ENCODE measurements at regions not wholly inside any gene's neighbourhood (a gene's known extent, or its start where the extent isn't known, plus 50 kb on each side); places are given as distances from the start of the nearest gene placed in this dataset.
A peak's percentile ranks its signal among the peaks of the same experiment; 100 is the strongest.
"Not testable (repeated sequence)": the region's sequence is repeated elsewhere in the genome, so short reads cannot be mapped to it uniquely, and the experiment has no call there.

DNA sequence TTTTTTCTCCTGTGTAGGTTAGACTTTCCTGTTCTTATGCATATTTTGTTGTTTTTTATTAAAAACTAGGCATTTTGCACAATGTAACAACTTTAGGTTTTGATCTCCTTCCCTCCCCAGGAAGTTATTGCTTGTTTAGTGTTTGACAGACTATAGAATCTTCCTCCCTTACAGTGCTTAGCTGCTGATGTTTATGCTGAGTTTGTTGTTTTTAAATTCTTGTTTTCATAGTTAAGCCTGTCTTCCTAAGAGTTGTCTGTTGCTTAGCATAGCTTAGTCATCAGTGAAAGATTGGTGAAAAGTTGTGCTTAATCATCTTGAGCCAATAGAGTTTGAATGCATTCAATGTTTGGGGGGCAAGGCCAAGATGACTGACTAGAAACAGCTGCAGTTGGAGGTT is 157.5 kb downstream of the NKX6-1 start:
- DNase-seq (ENCODE audit: insufficient read length, low spot score) (no peak), FAIRE-seq (no peak)
- TF ChIP-seq POLR2A (IDR thresholded peaks at IDR 0.05; ENCODE audit: low read depth, low read length) (no peak), TAF1 (IDR thresholded peaks at IDR 0.05; ENCODE audit: low read depth, low read length) (no peak), PAX5 (IDR thresholded peaks at IDR 0.05; ENCODE audit: insufficient read depth, low read length, severe bottlenecking) (no peak), POU2F2 (IDR thresholded peaks at IDR 0.05; ENCODE audit: low read depth, low read length) (no peak), SPI1 (IDR thresholded peaks at IDR 0.05; ENCODE audit: low read depth, low read length) (no peak), POLR2AphosphoS5 (IDR thresholded peaks at IDR 0.05; ENCODE audit: low read depth, low read length) (no peak)

DNA sequence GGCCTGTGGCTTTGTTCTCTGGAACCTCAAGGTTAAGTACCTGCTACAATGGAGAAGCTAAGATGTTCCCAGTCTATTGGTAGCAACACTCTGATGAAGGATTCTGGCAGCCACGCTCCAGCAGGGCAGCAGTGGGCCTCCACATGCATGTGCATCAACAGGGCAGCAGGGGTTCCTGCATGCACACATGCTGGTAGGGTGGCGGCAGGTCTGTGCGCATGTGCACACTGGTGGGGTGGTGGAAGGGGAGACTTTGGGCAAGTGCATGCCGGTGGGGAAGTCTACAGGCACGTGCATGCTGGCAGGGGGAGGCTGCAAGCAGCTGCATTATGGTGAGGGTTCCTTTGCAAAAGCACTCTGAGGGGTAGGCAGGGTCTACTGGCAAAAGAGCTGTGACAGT is 160.7 kb downstream of the NKX6-1 start:
- no peak for DNase-seq (ENCODE audit: insufficient read length, low spot score)
- TF ChIP-seq TAF1 (IDR thresholded peaks at IDR 0.05; ENCODE audit: low read depth, low read length) (no peak), POLR2A (IDR thresholded peaks at IDR 0.05; ENCODE audit: low read depth, low read length) (no peak), POLR2AphosphoS5 (IDR thresholded peaks at IDR 0.05; ENCODE audit: low read depth, low read length) (no peak), POU2F2 (IDR thresholded peaks at IDR 0.05; ENCODE audit: low read depth, low read length) (no peak), PAX5 (IDR thresholded peaks at IDR 0.05; ENCODE audit: insufficient read depth, low read length, severe bottlenecking) (no peak), SPI1 (IDR thresholded peaks at IDR 0.05; ENCODE audit: low read depth, low read length) (no peak)
- no peak for FAIRE-seq

DNA sequence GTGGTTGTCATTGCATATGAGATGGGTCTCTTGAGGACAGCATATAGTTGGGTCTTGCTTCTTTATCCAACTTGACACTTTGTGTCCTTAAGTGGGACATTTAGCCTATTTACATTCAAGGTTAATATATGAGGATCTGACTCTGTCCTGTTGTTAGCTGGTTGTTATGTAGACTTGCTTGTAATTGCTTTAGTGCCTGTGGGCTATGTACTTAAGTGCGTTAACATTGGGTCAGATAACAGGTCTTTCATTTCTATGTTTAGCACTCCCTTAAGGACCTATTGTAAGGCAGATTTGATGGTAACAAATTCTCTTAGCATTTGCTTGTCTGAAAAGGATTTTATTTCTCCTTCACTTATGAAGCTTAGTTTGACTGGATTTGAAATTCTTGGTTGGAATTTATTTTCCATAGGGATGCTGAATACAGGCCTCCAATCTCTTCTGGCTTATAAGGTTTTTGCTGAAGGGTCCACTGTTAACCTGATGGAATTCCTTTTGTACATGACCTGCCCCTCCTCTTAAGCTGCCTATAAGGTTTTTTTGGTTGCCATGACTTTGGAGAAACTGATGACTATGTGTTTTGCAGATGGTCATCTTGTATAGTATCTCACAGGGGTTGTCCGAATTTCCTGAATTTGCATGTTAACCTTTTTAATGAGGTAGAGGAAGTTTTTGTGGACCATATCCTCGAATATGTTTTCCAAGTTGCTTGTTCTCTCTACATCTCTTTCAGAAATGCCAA is 162.0 kb downstream of the NKX6-1 start:
- no peak for FAIRE-seq
- TF ChIP-seq SPI1 (IDR thresholded peaks at IDR 0.05; ENCODE audit: low read depth, low read length) (no peak), PAX5 (IDR thresholded peaks at IDR 0.05; ENCODE audit: insufficient read depth, low read length, severe bottlenecking) (no peak), POLR2AphosphoS5 (IDR thresholded peaks at IDR 0.05; ENCODE audit: low read depth, low read length) (no peak)
- no peak for DNase-seq (ENCODE audit: insufficient read length, low spot score)

DNA sequence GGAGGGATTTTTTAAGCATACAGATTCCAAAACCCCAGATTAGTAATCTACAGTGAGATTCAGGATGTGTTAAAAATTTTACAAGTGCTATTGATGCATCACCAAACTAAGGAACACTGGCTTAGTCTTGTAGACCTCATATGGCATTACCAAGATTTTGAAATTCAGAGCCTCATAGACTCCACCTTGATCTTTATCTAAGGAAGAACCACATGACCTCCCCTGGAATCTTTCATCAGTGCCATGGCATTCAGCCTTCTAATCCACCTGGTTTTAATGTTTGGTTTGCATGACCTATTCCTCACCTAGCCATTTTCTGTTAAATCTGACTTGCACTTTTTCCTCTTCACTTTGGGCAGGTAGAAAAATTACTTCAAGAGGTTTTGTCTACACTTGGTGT is 171.6 kb downstream of the NKX6-1 start:
- DNase-seq (ENCODE audit: insufficient read length, low spot score) (no peak), FAIRE-seq (no peak)
- no peak for TF ChIP-seq POLR2AphosphoS5 (IDR thresholded peaks at IDR 0.05; ENCODE audit: low read depth, low read length)
- TF ChIP-seq TAF1 (IDR thresholded peaks at IDR 0.05; ENCODE audit: low read depth, low read length): no peak
- TF ChIP-seq PAX5 (IDR thresholded peaks at IDR 0.05; ENCODE audit: insufficient read depth, low read length, severe bottlenecking): no peak
- no peak for TF ChIP-seq SPI1 (IDR thresholded peaks at IDR 0.05; ENCODE audit: low read depth, low read length)
- no peak for TF ChIP-seq POLR2A (IDR thresholded peaks at IDR 0.05; ENCODE audit: low read depth, low read length)
- no peak for TF ChIP-seq POU2F2 (IDR thresholded peaks at IDR 0.05; ENCODE audit: low read depth, low read length)

DNA sequence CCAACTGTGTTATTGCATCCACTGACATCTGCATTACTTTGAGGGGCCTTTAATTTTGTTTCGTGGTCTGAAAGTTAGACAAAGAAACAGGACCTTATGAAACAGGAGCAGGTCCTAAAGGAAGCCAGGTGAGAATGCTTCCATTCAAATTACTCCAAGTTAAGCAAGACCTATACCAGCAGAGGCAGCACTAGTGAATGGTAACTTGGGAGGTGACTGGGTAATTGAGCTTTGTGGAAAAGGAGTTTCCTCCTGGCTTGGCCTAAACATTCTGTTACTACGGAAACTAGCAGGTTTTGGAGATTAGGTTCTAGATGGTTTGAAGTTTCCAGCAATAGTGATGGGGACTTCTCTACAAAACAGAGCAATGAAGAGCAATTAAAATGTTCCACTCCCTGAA is 173.5 kb downstream of the NKX6-1 start:
- no peak for TF ChIP-seq POLR2AphosphoS5 (IDR thresholded peaks at IDR 0.05; ENCODE audit: low read depth, low read length)
- no peak for TF ChIP-seq POU2F2 (IDR thresholded peaks at IDR 0.05; ENCODE audit: low read depth, low read length)
- DNase-seq (ENCODE audit: insufficient read length, low spot score) (no peak), FAIRE-seq (no peak)

DNA sequence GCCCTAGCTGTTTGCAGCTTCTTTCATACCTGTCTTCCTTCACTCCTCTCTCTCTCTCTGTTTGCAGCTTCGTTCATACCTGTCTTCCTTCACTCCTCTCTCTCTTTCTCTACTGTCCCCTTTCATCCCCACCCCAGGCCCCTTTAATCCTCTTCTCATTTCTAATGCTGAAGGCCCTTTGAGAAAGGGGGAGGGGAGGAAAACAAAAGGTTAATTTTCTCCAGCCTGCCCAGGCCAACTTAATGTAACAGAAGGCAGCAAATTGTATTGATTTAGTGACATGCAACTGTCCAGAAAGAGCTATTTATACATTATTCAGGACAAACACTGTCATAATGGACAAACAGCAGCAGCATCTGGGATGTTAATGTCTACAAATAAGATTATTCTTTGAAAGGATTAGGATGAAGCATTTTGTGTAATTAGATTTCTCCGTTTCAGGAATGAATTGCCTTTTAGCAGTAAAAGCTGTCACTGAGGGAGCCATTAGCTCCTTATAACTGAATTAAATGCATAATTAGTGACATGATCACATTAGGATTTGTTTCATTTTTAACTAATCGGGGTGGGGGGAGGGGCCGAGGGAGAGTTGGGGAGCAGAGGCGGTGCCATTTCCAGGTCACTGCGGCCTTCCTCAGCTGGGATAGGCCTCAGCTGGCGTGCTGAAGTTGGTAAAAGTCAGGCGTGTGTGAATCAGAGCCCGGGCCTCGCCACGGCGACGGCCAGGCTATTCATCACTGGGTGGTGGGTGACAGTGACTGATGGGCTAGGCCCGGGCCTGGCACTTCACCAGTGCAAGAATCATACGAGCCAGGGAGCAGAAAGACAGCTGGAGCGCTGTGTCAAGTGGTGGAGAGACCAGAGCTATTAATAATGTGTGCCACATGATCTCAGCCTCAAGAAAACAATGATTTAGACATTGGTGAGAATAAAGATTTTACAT is 174.5 kb downstream of the NKX6-1 start:
- no peak for TF ChIP-seq TAF1 (IDR thresholded peaks at IDR 0.05; ENCODE audit: low read depth, low read length)
- TF ChIP-seq SPI1 (IDR thresholded peaks at IDR 0.05; ENCODE audit: low read depth, low read length): no peak
- no peak for DNase-seq (ENCODE audit: insufficient read length, low spot score)
- FAIRE-seq: no peak

DNA sequence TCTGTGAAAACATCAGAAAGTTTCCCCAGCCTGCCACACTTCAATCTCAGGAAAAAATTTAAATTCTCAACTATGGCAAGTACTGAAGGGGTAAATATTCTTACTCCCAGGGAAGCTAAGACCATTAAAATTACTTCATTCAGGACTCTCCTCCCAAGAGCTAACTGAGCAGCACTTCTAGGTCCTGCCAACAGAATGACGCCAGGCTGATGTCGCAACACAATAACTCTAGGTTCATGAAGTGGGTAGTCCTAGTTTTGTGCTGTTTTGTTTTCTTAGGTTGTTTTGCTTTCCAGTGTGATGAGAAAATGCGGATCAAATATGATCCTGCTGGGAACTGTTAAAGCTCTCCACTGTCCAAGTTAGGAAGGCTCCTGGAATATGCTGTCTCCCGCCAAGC is 180.0 kb downstream of the NKX6-1 start:
- TF ChIP-seq POLR2A (IDR thresholded peaks at IDR 0.05; ENCODE audit: low read depth, low read length) (no peak), POLR2AphosphoS5 (IDR thresholded peaks at IDR 0.05; ENCODE audit: low read depth, low read length) (no peak), PAX5 (IDR thresholded peaks at IDR 0.05; ENCODE audit: insufficient read depth, low read length, severe bottlenecking) (no peak), SPI1 (IDR thresholded peaks at IDR 0.05; ENCODE audit: low read depth, low read length) (no peak), TAF1 (IDR thresholded peaks at IDR 0.05; ENCODE audit: low read depth, low read length) (no peak), POU2F2 (IDR thresholded peaks at IDR 0.05; ENCODE audit: low read depth, low read length) (no peak)
- DNase-seq (ENCODE audit: insufficient read length, low spot score): no peak
- FAIRE-seq: no peak

DNA sequence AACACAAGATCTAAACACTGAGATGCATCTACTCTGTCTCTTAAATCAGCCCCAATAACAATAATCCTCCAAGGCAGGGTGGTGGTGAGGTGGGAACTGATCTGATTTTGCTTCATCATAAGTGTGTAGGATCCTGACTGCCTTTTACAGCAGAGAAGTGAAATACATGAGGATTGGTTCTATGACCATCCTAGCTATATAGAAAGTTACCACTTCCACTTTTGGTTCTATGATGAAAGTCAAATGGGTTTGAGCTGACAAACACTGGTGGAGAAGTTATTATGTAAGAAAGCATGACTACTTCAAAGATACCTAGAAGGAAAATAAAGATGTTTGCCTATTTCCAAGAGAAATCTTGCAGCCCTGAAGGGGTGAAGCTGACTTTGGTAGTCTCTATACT is 181.6 kb downstream of the NKX6-1 start:
- DNase-seq (ENCODE audit: insufficient read length, low spot score) (no peak), FAIRE-seq (no peak)
- TF ChIP-seq POLR2AphosphoS5 (IDR thresholded peaks at IDR 0.05; ENCODE audit: low read depth, low read length): no peak
- TF ChIP-seq SPI1 (IDR thresholded peaks at IDR 0.05; ENCODE audit: low read depth, low read length): peak; percentile 43; the same call in 1 of the 2 replicates

DNA sequence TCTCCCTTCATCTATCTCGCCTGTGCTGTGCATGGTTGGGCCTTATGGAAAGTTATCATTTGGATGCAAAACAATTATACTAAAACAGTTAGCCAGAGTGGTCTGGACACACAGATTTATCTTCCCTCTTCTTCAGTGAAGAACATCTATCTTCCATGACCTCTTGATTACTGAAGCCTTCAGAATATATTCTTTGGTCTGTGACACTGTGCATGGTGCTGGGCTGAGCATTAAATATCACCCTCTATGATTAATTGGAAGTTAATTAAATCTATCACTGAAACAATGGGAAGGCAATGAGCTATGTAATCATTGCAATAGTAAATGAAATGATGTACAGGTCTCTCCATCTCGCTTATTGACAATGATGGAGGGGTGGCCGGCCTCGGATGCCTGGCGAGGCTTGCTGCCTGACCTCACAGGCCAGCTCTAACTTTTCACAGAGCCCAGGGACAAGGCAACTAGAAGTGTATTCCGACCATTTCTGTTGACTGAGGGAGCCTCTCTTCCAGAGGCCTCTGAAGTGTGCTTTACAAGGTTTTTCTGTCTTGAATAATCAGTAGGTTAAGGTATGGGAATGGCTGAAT is 186.6 kb downstream of the NKX6-1 start:
- TF ChIP-seq POU2F2 (IDR thresholded peaks at IDR 0.05; ENCODE audit: low read depth, low read length) (no peak), PAX5 (IDR thresholded peaks at IDR 0.05; ENCODE audit: insufficient read depth, low read length, severe bottlenecking) (no peak), SPI1 (IDR thresholded peaks at IDR 0.05; ENCODE audit: low read depth, low read length) (no peak), POLR2AphosphoS5 (IDR thresholded peaks at IDR 0.05; ENCODE audit: low read depth, low read length) (no peak), POLR2A (IDR thresholded peaks at IDR 0.05; ENCODE audit: low read depth, low read length) (no peak), TAF1 (IDR thresholded peaks at IDR 0.05; ENCODE audit: low read depth, low read length) (no peak)
- no peak for DNase-seq (ENCODE audit: insufficient read length, low spot score)
- FAIRE-seq: no peak

DNA sequence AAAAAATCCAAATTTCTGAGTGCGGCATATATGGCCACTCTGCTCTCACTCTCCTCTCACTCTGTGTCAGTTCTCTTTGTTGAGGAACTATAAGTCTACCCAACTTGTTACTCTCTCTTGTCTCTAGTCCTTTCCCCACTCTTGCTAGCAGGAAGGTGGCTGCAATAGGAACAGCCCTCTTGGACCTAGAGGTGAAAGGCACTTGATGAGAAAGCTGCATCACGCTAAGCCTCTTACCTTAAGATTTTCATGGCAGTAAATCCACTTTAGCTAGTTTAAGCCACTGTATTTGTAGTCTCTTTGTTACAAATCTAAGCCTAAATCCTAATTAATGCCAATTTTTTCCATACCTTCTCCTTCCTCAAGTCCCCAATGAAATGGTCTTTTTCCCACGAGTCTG is 189.9 kb downstream of the NKX6-1 start:
- no peak for DNase-seq (ENCODE audit: insufficient read length, low spot score)

DNA sequence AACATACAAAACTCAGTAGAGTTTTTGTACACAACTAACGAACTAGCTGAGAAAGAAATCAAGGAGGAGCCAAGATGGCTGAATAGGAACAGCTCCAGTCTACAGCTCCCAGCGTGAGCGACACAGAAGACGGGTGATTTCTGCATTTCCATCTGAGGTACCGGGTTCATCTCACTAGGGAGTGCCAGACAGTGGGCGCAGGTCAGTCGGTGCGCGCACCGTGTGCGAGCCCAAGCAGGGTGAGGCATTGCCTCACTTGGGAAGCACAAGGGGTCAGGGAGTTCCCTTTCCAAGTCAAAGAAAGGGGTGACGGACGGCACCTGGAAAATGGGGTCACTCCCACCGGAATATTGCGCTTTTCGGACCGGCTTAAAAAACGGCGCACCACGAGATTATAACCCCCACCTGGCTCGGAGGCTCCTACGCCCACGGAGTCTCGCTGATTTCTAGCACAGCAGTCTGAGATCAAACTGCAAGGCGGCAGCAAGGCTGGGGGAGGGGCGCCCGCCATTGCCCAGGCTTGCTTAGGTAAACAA is 200.3 kb downstream of the NKX6-1 start:
- not testable (repeated sequence) for FAIRE-seq; DNase-seq (ENCODE audit: insufficient read length, low spot score)

More for the DNA sequence above, 189.9 kb downstream of the NKX6-1 start:
- TF ChIP-seq TAF1 (IDR thresholded peaks at IDR 0.05; ENCODE audit: low read depth, low read length) (no peak), POLR2AphosphoS5 (IDR thresholded peaks at IDR 0.05; ENCODE audit: low read depth, low read length) (no peak), SPI1 (IDR thresholded peaks at IDR 0.05; ENCODE audit: low read depth, low read length) (no peak), POLR2A (IDR thresholded peaks at IDR 0.05; ENCODE audit: low read depth, low read length) (no peak), POU2F2 (IDR thresholded peaks at IDR 0.05; ENCODE audit: low read depth, low read length) (no peak), PAX5 (IDR thresholded peaks at IDR 0.05; ENCODE audit: insufficient read depth, low read length, severe bottlenecking) (no peak)
- no peak for FAIRE-seq
